NCI-H2196 (cell line): ENCODE measurements at regions not wholly inside any gene's neighbourhood (a gene's known extent, or its start where the extent isn't known, plus 50 kb on each side); places are given as distances from the start of the nearest gene placed in this dataset.

Source experiments
- DNase-seq: peaks from one replicate; lab custom pipeline; 2025; ENCODE audit not compliant: unreplicated experiment; lab: John Stamatoyannopoulos, UW

- no peak for DNase-seq
Observed at GRCh38 chr18:27501671-27502070, 316.6 kb upstream of the CHST9 start.

DNA sequence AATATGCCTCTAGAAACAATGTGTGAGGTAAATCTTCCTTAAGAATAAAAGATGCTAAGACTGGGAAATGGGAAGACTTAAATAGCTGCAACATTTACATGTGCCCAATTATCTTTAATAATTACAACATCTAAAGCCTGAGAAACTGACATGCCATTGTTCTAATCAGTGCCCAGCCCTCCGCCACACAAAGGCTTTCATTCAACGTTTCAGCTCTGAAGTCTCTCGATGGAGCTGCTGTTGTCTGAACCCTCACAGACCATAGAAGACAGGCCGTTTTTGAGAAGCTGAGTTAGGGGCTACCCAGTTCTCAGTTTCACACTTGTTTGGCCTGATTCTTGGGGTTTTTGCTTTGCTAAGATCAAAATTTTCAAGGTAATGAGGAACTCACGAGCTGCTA, 315.4 kb upstream of the CHST9 start:
- no peak for DNase-seq

DNA sequence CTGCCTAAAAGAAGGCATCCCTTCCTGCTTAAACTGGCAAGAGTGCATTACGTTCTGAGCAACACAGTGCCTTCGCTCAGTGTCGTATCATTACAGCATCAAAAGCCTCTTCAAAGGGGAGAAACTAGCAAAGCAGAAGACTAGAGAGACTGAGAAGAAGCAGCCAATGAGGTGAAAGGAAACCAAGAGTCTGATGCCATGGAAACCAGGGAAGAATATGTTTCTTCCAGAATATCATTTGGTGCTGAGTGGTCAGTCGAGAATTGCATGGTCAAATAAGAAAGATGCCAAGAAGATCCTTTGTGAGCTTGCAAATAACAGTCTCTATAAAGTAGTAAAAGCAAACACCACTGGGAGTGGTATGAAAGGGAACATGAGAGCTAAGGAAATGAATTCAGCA, 312.1 kb upstream of the CHST9 start:
- no peak for DNase-seq

DNA sequence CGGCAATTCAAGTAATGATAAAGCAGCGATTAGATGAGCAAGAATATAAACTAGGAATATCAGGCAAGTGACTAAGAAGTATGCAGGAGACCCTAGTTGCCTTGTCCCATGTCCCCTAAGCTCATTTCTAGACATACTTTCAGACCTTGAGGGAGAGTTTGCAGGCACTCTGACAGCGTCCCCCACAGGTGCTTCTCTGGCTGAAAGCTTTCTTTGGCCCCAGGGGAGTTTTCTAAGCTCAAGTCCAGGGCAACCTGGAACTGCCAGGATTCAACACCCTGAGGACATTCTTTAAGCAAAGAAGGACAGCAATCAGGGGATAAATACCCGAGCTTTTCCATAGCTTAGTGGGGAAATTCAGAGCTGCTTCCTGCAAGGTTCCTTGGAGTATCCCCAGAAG, 308.1 kb upstream of the CHST9 start:
- DNase-seq, result no peak

GRCh38 chr18:27491772-27492171, 306.7 kb upstream of the CHST9 start:
- DNase-seq, result no peak

DNA sequence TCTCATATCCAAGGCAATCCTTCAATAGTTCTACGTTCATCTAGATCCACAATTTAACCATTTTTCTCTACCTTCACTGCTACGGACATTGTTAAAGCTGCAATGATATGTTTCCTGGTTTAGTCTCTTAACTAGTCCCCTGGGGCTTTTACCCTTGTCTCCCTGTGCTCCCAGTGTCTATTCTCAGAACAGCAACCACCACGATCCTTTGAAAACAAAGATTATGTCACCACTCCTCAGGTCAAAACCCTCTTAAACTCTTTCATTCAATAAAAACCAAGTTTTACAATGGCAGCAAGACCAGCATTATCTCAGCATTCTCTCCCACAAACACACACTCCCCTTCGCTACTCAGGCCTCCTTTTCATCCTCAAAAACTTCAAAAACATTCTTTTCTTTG, 298.2 kb upstream of the CHST9 start:
- DNase-seq, result no peak

- DNase-seq, result no peak
Observed at GRCh38 chr18:27478459-27478858, 293.4 kb upstream of the CHST9 start.

- no peak for DNase-seq
Observed at GRCh38 chr18:27473318-27473717, 288.2 kb upstream of the CHST9 start.

DNA sequence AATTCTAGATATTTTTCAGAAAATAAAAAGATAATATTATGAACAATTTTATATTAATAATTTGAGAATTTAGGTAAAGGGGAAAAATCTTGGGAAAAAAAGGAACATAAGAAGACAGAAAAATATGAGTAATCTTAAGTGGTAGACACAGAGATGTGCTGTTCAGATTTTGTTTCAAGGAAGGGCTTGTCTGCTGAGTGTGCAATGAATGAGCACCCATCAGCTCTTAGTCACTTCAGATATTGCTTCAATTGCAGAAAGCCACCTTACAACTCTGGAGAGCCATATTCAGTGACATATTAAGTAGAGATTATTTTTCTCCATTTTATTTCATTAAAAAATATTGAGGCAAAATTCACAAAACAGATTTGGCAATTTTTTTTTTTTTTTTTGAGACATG, 282.0 kb upstream of the CHST9 start:
- DNase-seq, result no peak

- no peak for DNase-seq
Observed at GRCh38 chr18:27461957-27462356, 276.8 kb upstream of the CHST9 start.

DNA sequence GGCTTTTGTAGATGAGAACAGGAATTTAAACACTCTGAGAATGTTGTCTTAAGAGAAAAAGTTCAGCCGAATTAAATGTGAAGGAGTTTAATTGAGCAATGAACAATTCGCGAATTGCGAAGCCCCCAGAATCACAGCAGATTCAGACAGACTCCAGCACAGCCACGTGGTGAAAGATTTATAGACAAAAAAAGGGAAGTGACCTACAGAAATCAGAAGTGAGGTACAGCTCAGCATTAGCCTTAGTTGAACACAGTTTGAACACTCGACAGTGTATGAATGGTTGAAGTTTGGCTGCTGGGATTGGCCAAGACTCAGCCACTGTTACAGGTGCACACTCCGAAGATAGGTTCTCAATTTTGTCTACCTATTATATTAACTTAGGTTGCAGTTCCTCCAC, 264.0 kb upstream of the CHST9 start:
- no peak for DNase-seq

- no peak for DNase-seq
Observed at GRCh38 chr18:27447930-27448329, 262.8 kb upstream of the CHST9 start.

GRCh38 chr18:27447451-27447881, 262.4 kb upstream of the CHST9 start:
- DNase-seq, result no peak

- no peak for DNase-seq
Observed at GRCh38 chr18:27430595-27430994, 245.5 kb upstream of the CHST9 start.

DNA sequence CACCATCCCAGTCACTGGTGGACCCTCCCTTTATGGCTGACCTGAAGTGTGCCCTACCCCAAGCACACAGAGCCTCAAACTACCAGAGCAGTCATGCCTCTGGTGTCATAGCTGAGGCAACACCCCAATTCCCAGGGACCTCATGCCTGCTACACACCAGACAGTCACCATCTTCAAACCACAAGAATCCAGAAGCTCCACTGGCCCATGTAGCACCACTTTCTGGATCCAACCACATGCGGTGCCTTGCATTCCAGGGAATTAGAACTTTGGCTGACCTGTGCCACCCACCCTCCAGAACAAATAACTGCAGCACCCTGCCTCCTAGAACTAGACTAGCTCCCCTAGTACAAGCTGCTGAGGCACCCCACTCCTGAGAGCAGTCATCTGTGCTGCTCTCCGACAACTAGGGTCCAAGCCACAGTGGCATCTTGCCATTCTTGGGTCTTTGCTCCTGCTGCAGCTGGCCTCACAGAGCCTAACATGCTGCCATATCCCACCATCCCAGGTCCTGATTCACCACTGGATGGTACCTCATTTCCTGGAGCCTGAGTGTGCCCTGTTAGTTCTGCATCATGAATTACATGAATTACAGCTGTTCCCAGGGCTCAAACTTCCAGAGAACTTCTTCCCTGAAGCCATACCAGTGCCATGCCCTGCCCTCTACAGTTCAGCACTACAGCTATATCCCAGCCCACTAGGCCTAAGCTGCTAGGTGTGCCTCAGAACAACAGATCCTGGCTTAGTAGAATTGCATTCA, 243.8 kb upstream of the CHST9 start:
- DNase-seq, result no peak

GRCh38 chr18:27428120-27428519, 243.0 kb upstream of the CHST9 start:
- DNase-seq, result no peak

GRCh38 chr18:27423581-27423980, 238.5 kb upstream of the CHST9 start:
- DNase-seq, result no peak

GRCh38 chr18:27419646-27420045, 234.5 kb upstream of the CHST9 start:
- DNase-seq, result no peak

GRCh38 chr18:27415495-27415894, 230.4 kb upstream of the CHST9 start:
- no peak for DNase-seq

DNA sequence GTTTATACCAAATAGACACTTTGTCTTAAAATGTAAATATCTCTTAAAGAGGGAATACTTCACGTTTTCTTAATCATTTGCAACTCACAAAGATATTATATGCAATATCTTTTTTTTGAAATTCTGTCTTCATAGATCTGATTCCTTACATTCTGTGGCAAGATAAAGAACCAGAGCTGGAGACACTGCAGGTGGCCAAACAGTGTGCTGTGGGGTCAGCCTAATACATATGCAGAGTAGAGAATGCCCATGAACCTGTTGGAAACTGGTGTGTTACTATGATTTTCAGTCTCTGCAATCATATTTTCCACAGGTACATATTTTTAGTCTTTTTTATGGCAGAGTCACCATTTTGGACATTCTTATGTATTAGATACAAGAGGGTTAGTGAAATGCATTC, 229.6 kb upstream of the CHST9 start:
- no peak for DNase-seq

DNA sequence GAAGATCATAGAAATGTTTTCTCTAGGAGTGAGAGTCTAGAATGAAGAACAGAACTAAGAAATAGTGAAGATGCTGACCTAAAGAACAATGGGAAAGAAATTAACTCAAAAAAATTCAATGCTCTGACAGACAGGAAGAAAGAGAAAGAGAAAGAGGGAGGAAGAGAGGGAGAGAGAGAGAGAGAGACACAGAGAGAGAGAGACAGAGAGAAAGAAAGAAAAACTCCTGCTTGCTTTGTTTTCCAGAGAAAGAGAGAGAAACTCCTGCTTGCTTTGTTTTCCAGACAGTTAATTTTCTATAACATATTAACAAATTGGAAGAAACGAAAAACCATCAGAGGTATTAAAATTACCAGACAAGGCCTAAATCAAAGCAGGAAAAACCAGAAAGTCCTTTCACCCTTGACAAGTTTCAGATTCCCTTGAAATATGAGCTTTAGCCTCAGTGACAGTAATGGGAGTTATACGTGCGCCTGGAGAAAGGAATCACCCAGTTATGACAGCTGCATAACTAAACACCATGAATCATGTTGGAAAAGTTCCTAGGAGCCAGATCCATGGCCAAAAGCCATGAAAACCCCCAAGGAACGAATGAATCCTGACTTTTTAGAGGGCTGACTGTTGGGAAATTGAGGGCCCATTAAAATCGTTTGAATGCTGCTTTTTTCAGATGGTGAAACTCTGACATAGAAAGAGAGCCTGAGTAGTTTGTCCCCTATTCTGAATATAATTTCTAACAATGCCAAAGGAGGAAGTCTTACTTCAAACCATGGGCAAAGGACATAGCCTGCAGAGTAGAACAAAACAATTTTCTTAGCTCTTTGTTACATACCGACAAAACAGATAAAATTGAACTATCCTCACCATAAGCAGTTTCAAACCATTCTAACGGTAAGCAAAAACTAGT, 228.6 kb upstream of the CHST9 start:
- DNase-seq, result no peak

DNA sequence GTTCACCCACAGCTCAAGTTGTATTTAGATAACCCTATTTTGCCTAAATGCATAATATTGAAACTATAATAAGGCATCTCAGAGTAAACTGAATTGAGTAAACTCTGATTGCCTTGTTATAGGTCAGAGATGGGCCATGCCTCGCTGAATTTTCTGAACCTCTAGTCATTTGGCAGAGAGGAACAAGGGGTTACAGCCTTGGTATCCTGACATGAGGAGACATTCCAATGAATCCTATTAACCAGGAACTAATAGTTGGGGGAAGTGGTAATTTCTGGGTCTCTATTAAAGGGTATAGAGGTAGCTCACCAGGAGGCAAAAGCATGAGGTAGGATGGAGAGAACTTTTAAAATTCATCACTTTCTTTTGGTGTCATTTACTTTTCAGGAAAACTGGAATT, 227.4 kb upstream of the CHST9 start:
- no peak for DNase-seq
